HepG2 (cell line): ENCODE measurements at regions not wholly inside any gene's neighbourhood (a gene's known extent, or its start where the extent isn't known, plus 50 kb on each side); places are given as distances from the start of the nearest gene placed in this dataset.
A peak's percentile ranks its signal among the peaks of the same experiment; 100 is the strongest.

Experiments used
- ATAC-seq: fragments of 200-7000 bp; cut with Tn5 transposase; 3 replicates; pipeline ENCODE4 v1.9.1; 2020; ENCODE audit warnings: mild to moderate bottlenecking, moderate library complexity
- BruUV-seq: library from RNA; stranded (reverse); fragments of 400-500 nt; replicated peaks from 2 replicates; lab custom pipeline; 2021; lab: Mats Ljungman, UMichigan
- CTCF ChIA-PET: fragments of 300-600 bp; formaldehyde crosslinking; extraction: SDS; loops from one replicate; lab custom pipeline; 2021; ENCODE audit warnings: low total read pairs, inconsistent platforms, low intra/inter-chr PET ratio; lab: Yijun Ruan, JAX
- POLR2A ChIA-PET: fragments of 350-600 bp; sonication (Branson Sonifier 250); formaldehyde crosslinking; loops from one replicate; lab custom pipeline; 2020; ENCODE audit warnings: antibody characterized with exemption, inconsistent platforms; lab: Yijun Ruan, JAX
- DNase-seq: peaks from one replicate; pipeline ENCODE4 v3.0.0-alpha.2; 2015; ENCODE audit warnings: low spot score
- FAIRE-seq: peaks from 3 replicates; lab custom pipeline; 2011; peaks lifted over from hg19 to GRCh38; lab: Jason Lieb, UNC
- H2AFZ ChIP-seq: one replicate; pipeline ENCODE4 v1.6.1; 2011; ENCODE audit warnings: low read length, inconsistent platforms
- H3K27ac ChIP-seq: fragments of 300-600 bp; 3 replicates; pipeline ENCODE4 v1.8.0; 2011; ENCODE audit warnings: mixed run types, mild to moderate bottlenecking, mixed read lengths, low read length, inconsistent platforms; ENCODE audit not compliant: insufficient read depth; ENCODE audit errors: extremely low read length
- H3K27me3 ChIP-seq, 2 experiments: fragments of 200-600 bp in 1 of 2; 2 replicates in 1 of 2; 3 replicates in 1 of 2; pipeline versions ENCODE4 v1.6.0 to v1.8.0; 2011; ENCODE audit warnings: low read length in 2 of 2, mild to moderate bottlenecking in 2 of 2, moderate library complexity in 2 of 2, inconsistent platforms in 1 of 2; ENCODE audit not compliant: insufficient read depth in 2 of 2, control insufficient read depth in 1 of 2
- H3K36me3 ChIP-seq, 2 experiments: fragments of 200-600 bp in 1 of 2; replicated peaks in 1 of 2; 2 replicates in 1 of 2; 3 replicates in 1 of 2; pipeline versions ENCODE4 v1.5.1 to v1.8.0; 2011; ENCODE audit warnings: low read length in 2 of 2, inconsistent platforms in 1 of 2; ENCODE audit not compliant: insufficient read depth in 2 of 2, control insufficient read depth in 1 of 2
- H3K4me1 ChIP-seq: 2 replicates; pipeline ENCODE4 v1.5.1; 2012; ENCODE audit warnings: low read length, inconsistent platforms; ENCODE audit not compliant: insufficient read depth
- H3K4me2 ChIP-seq: 2 replicates; pipeline ENCODE4 v1.6.0; 2011; ENCODE audit warnings: low read depth, low read length, inconsistent platforms
- H3K4me3 ChIP-seq, 3 experiments: fragments of 200-600 bp in 1 of 3; sonication (generic), shearing (Covaris generic) in 1 of 3; replicated peaks in 1 of 3; 2 replicates each; pipeline ENCODE4 v1.5.1; 2011 to 2016; ENCODE audit warnings: low read length in 3 of 3, inconsistent platforms in 2 of 3, low read depth in 2 of 3, mild to moderate bottlenecking in 2 of 3, control low read depth in 1 of 3, mixed read lengths in 1 of 3; ENCODE audit not compliant: insufficient read depth in 1 of 3
- H3K79me2 ChIP-seq: one replicate; pipeline ENCODE4 v1.6.1; 2011; ENCODE audit warnings: low read length, inconsistent platforms; ENCODE audit not compliant: insufficient read depth
- H3K9ac ChIP-seq: 2 replicates; pipeline ENCODE4 v1.6.0; 2011; ENCODE audit warnings: mild to moderate bottlenecking, low read depth, low read length, inconsistent platforms; ENCODE audit not compliant: insufficient read depth
- H3K9me3 ChIP-seq: 2 replicates; pipeline ENCODE4 v1.5.1; 2012; ENCODE audit warnings: mild to moderate bottlenecking, low read length
- H4K20me1 ChIP-seq: 2 replicates; pipeline ENCODE4 v1.6.0; 2011; ENCODE audit warnings: inconsistent platforms, mild to moderate bottlenecking, low read length, moderate library complexity; ENCODE audit not compliant: insufficient read depth
- CBX1 ChIP-seq: IDR thresholded peaks from one replicate; pipeline ENCODE4 v1.6.1; 2016; ENCODE audit warnings: antibody characterized with exemption, low read depth
- CBX2 ChIP-seq, 2 experiments: fragments of 200-600 bp in 1 of 2; sonication (generic); formaldehyde crosslinking in 1 of 2; IDR thresholded peaks; 2 replicates each; pipeline versions ENCODE4 v1.7.0 to v1.8.1; 2018 to 2022; ENCODE audit warnings: low read depth in 2 of 2, low read length in 1 of 2, mild to moderate bottlenecking in 1 of 2, missing genetic modification reagents in 1 of 2
- FLYWCH1 ChIP-seq: sonication (generic); formaldehyde crosslinking; IDR thresholded peaks from 2 replicates; pipeline ENCODE4 v1.8.1; 2023; ENCODE audit warnings: mild to moderate bottlenecking, missing genetic modification reagents
- NBN ChIP-seq: fragments of 450-650 bp; conservative IDR thresholded peaks from 2 replicates; pipeline ENCODE4 v1.6.1; 2017
- TARDBP ChIP-seq: sonication (generic); formaldehyde crosslinking; IDR thresholded peaks from 2 replicates; pipeline ENCODE4 v1.8.0; 2022; ENCODE audit warnings: mild to moderate bottlenecking, missing genetic modification reagents
- TBP ChIP-seq: sonication (generic); formaldehyde crosslinking; IDR thresholded peaks from 2 replicates; pipeline ENCODE4 v1.5.0; 2020; ENCODE audit warnings: missing genetic modification reagents
- TCF7 ChIP-seq: sonication (generic); IDR thresholded peaks from 2 replicates; pipeline ENCODE4 v1.6.1; 2016; ENCODE audit warnings: antibody characterized with exemption, low read depth
- UBTF ChIP-seq: sonication (generic); formaldehyde crosslinking; IDR thresholded peaks from 2 replicates; pipeline ENCODE4 v1.4.0; 2020; ENCODE audit warnings: mild to moderate bottlenecking, missing genetic modification reagents
- ZFYVE20 ChIP-seq: sonication (generic); formaldehyde crosslinking; IDR thresholded peaks from 2 replicates; pipeline ENCODE4 v1.8.0; 2023; ENCODE audit warnings: low read depth, mild to moderate bottlenecking, moderate library complexity, missing genetic modification reagents, borderline replicate concordance
- ZNF138 ChIP-seq: sonication (generic); formaldehyde crosslinking; IDR thresholded peaks from 2 replicates; pipeline ENCODE4 v1.5.0; 2020; ENCODE audit warnings: mild to moderate bottlenecking, low read depth, missing genetic modification reagents
- ZNF205 ChIP-seq: IDR thresholded peaks from 2 replicates; pipeline ENCODE4 v1.6.1; 2018; ENCODE audit warnings: missing biosample characterization, missing genetic modification reagents
- ZNF329 ChIP-seq: sonication (generic); formaldehyde crosslinking; IDR thresholded peaks from 2 replicates; pipeline ENCODE4 v1.9.0; 2021; ENCODE audit warnings: low read depth, mild to moderate bottlenecking, missing genetic modification reagents
- ZNF383 ChIP-seq: sonication (generic); formaldehyde crosslinking; IDR thresholded peaks from 2 replicates; pipeline ENCODE4 v1.4.0; 2020; ENCODE audit warnings: missing genetic modification reagents, mild to moderate bottlenecking, borderline replicate concordance
- ZNF543 ChIP-seq: sonication (generic); formaldehyde crosslinking; IDR thresholded peaks from 2 replicates; pipeline ENCODE4 v1.4.0; 2020; ENCODE audit warnings: mild to moderate bottlenecking, missing genetic modification reagents
- ZNF761 ChIP-seq: sonication (generic); formaldehyde crosslinking; conservative IDR thresholded peaks from 2 replicates; pipeline ENCODE4 v1.4.0; 2020; ENCODE audit warnings: mild to moderate bottlenecking, missing genetic modification reagents
- ZNF788 ChIP-seq: sonication (generic); formaldehyde crosslinking; IDR thresholded peaks from 2 replicates; pipeline ENCODE4 v1.5.0; 2020; ENCODE audit warnings: mild to moderate bottlenecking, missing genetic modification reagents, borderline replicate concordance
- ZSCAN25 ChIP-seq: sonication (generic); formaldehyde crosslinking; IDR thresholded peaks from 2 replicates; pipeline ENCODE4 v1.8.0; 2022; ENCODE audit warnings: mild to moderate bottlenecking, missing genetic modification reagents
- WGBS: methylation state at CpG from one replicate; pipeline ENCODE4 v1.1.6; 2017; ENCODE audit warnings: low lambda C conversion rate; 5-methylcytosine and 5-hydroxymethylcytosine counted together
- in situ Hi-C: cut with HindIII; loops from 2 replicates; pipeline ENCODE4 v1.10.0; 2017; ENCODE audit warnings: low pct_unique_long_range_greater_than_20kb; ENCODE audit not compliant: extremely low pct_ligation_motif_present
- intact Hi-C: fragments of 100-400 bp; cut with micrococcal nuclease; formaldehyde crosslinking; loops from one replicate; pipeline ENCODE4 v1.10.0; 2022; ENCODE audit not compliant: unreplicated experiment
- TF ChIP-seq, protein P1 (sequence below): sonication (generic); formaldehyde crosslinking; IDR thresholded peaks from 2 replicates; pipeline ENCODE4 v1.8.0; 2022; ENCODE audit warnings: missing genetic modification reagents, mild to moderate bottlenecking, moderate library complexity, borderline replicate concordance
- TF ChIP-seq, protein P2 (sequence below): fragments of 450-650 bp; IDR thresholded peaks from 2 replicates; pipeline ENCODE4 v1.6.1; 2016

GRCh38 chr6:166244353-166245045 lies 63.7 kb downstream of the PRR18 start:
- peaks cover 7 to 55% of the 10 kb centered on the region in 2 experiments; a peak in 4 of 5 replicates for H3K27me3 ChIP-seq
- H3K4me2 ChIP-seq, result peak overlapping the region; percentile 55
- no peak overlapping the region for H2AFZ ChIP-seq
- in situ Hi-C loops, result no loop called here
- H4K20me1 ChIP-seq, result no peaks in the 10 kb centered on the region
- peak; percentile 30 for FAIRE-seq
- H3K4me3 ChIP-seq, result peak overlapping the region in 2 of 3 experiments; percentile 2 to 6; a peak in 1 of 6 replicates
- no TSS peak for BruUV-seq
- H3K4me1 ChIP-seq, result peaks cover 13% of the 10 kb centered on the region
- no peak overlapping the region for H3K27ac ChIP-seq
- H3K9me3 ChIP-seq, result no peaks in the 10 kb centered on the region
- POLR2A ChIA-PET, result no interaction called here
- CTCF ChIA-PET, result no interaction called here
- DNase-seq, result no peak
- peak; percentile 88 for ATAC-seq
- H3K9ac ChIP-seq, result no peak overlapping the region
- no peaks in the 10 kb centered on the region for H3K79me2 ChIP-seq
- WGBS, result under 1% methylated on average over 11 of the region's 11 CpGs
- no peaks in the 10 kb centered on the region for H3K36me3 ChIP-seq
- intact Hi-C loops, result no loop called here
- TF ChIP-seq UBTF (CRISPR knock-in tag) (0 out of 2 replicates have a peak, but pooled peaks have one; percentile 18), ZNF788 (CRISPR knock-in tag) (no peak), TBP (no peak), CBX2 (IDR thresholded peaks at IDR 0.05; ENCODE audit: low read depth, low read length) (peak; percentile 54; the same call in 1 of the 2 replicates), CBX2 (CRISPR knock-in tag; IDR thresholded peaks at IDR 0.05; ENCODE audit: low read depth) (no peak), ZFYVE20 (CRISPR knock-in tag) (no peak), FLYWCH1 (CRISPR knock-in tag) (no peak), ZNF329 (CRISPR knock-in tag) (no peak), ZNF205 (CRISPR knock-in tag) (no peak), ZNF383 (CRISPR knock-in tag) (0 out of 2 replicates have a peak, but pooled peaks have one; percentile 35), TCF7 (no peak), ZSCAN25 (CRISPR knock-in tag) (no peak), CBX1 (no peak), ZNF761 (CRISPR knock-in tag) (0 out of 2 replicates have a peak, but pooled peaks have one; percentile 44), ZNF543 (CRISPR knock-in tag) (0 out of 2 replicates have a peak, but pooled peaks have one; percentile 55), NBN (no peak), ZNF138 (CRISPR knock-in tag) (no peak), TARDBP (CRISPR knock-in tag) (0 out of 2 replicates have a peak, but pooled peaks have one; percentile 11)
- TF ChIP-seq, protein P1, sequence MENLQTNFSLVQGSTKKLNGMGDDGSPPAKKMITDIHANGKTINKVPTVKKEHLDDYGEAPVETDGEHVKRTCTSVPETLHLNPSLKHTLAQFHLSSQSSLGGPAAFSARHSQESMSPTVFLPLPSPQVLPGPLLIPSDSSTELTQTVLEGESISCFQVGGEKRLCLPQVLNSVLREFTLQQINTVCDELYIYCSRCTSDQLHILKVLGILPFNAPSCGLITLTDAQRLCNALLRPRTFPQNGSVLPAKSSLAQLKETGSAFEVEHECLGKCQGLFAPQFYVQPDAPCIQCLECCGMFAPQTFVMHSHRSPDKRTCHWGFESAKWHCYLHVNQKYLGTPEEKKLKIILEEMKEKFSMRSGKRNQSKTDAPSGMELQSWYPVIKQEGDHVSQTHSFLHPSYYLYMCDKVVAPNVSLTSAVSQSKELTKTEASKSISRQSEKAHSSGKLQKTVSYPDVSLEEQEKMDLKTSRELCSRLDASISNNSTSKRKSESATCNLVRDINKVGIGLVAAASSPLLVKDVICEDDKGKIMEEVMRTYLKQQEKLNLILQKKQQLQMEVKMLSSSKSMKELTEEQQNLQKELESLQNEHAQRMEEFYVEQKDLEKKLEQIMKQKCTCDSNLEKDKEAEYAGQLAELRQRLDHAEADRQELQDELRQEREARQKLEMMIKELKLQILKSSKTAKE (CRISPR knock-in tag), result no peak
- TF ChIP-seq, protein P2, sequence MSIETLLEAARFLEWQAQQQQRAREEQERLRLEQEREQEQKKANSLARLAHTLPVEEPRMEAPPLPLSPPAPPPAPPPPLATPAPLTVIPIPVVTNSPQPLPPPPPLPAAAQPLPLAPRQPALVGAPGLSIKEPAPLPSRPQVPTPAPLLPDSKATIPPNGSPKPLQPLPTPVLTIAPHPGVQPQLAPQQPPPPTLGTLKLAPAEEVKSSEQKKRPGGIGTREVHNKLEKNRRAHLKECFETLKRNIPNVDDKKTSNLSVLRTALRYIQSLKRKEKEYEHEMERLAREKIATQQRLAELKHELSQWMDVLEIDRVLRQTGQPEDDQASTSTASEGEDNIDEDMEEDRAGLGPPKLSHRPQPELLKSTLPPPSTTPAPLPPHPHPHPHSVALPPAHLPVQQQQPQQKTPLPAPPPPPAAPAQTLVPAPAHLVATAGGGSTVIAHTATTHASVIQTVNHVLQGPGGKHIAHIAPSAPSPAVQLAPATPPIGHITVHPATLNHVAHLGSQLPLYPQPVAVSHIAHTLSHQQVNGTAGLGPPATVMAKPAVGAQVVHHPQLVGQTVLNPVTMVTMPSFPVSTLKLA, result no peak
